GM21360 (cell line): ENCODE measurements at regions not wholly inside any gene's neighbourhood (a gene's known extent, or its start where the extent isn't known, plus 50 kb on each side); places are given as distances from the start of the nearest gene placed in this dataset.

ENCODE experiments used
- ATAC-seq: cut with Tn5 transposase; IDR thresholded peaks from one replicate; pipeline ENCODE4 v1.9.1; 2021; ENCODE audit warnings: mild to moderate bottlenecking, moderate library complexity; ENCODE audit not compliant: unreplicated experiment

- ATAC-seq = no peak
Observed at GRCh38 chr7:35508623-35509400, 186.1 kb downstream of the HERPUD2 start.

GRCh38 chr7:35505066-35505465 is 189.9 kb downstream of the HERPUD2 start:
- no peak for ATAC-seq

- no peak for ATAC-seq
Observed at GRCh38 chr7:35504365-35504764, 190.6 kb downstream of the HERPUD2 start.

GRCh38 chr7:35501681-35502080 is 193.3 kb downstream of the HERPUD2 start:
- no peak for ATAC-seq

GRCh38 chr7:35499226-35499625 is 195.7 kb downstream of the HERPUD2 start:
- ATAC-seq = no peak

GRCh38 chr7:35498416-35498815 is 196.5 kb downstream of the HERPUD2 start:
- ATAC-seq = no peak

GRCh38 chr7:35495844-35496243 is 199.1 kb downstream of the HERPUD2 start:
- ATAC-seq = no peak

- no peak for ATAC-seq
Observed at GRCh38 chr7:35495377-35495776, 199.6 kb downstream of the HERPUD2 start.

- no peak for ATAC-seq
Observed at GRCh38 chr7:35494407-35494806, 200.5 kb downstream of the HERPUD2 start.

- ATAC-seq = no peak
Observed at GRCh38 chr7:35492451-35493175, 202.3 kb downstream of the HERPUD2 start.

- no peak for ATAC-seq
Observed at GRCh38 chr7:35491233-35491632, 203.7 kb downstream of the HERPUD2 start.

GRCh38 chr7:35487841-35488240 is 207.1 kb downstream of the HERPUD2 start:
- no peak for ATAC-seq

GRCh38 chr7:35487402-35487801 is 207.5 kb downstream of the HERPUD2 start:
- ATAC-seq = no peak

GRCh38 chr7:35485436-35485835 is 209.5 kb downstream of the HERPUD2 start:
- ATAC-seq = no peak

- no peak for ATAC-seq
Observed at GRCh38 chr7:35483568-35483967, 211.4 kb downstream of the HERPUD2 start.

- ATAC-seq = no peak
Observed at GRCh38 chr7:35482231-35482630, 212.7 kb downstream of the HERPUD2 start.

GRCh38 chr7:35480806-35481205 is 214.1 kb downstream of the HERPUD2 start:
- no peak for ATAC-seq

- ATAC-seq = no peak
Observed at GRCh38 chr7:35477609-35478008, 217.3 kb downstream of the HERPUD2 start.

GRCh38 chr7:35474100-35474499 is 220.2 kb upstream of the TBX20 start:
- no peak for ATAC-seq

- ATAC-seq = no peak
Observed at GRCh38 chr7:35468606-35469005, 214.7 kb upstream of the TBX20 start.

- ATAC-seq = no peak
Observed at GRCh38 chr7:35467456-35467978, 213.6 kb upstream of the TBX20 start.

- no peak for ATAC-seq
Observed at GRCh38 chr7:35465791-35466336, 212.0 kb upstream of the TBX20 start.
